Left forelimb (tissue), 1 donor: ENCODE measurements at regions not wholly inside any gene's neighbourhood (a gene's known extent, or its start where the extent isn't known, plus 50 kb on each side); places are given as distances from the start of the nearest gene placed in this dataset.
"Not testable (repeated sequence)": the region's sequence is repeated elsewhere in the genome, so short reads cannot be mapped to it uniquely, and the experiment has no call there.

ENCODE experiments used
- DNase-seq: peaks from one replicate; pipeline ENCODE4 v3.0.0-alpha.2; 2018; ENCODE audit warnings: low spot score

GRCh38 chr3:72627271-72627670 lies 221.0 kb downstream of the SHQ1 start:
- DNase-seq, result no peak

- DNase-seq, result no peak
These were observed 222.5 kb downstream of the SHQ1 start for GRCh38 chr3:72625602-72626337.

GRCh38 chr3:72624656-72625055 lies 223.6 kb downstream of the SHQ1 start:
- no peak for DNase-seq

GRCh38 chr3:72618739-72619138 lies 229.5 kb downstream of the SHQ1 start:
- DNase-seq, result no peak

GRCh38 chr3:72617424-72618024 lies 230.7 kb downstream of the SHQ1 start:
- DNase-seq, result no peak

GRCh38 chr3:72615776-72616175 lies 232.5 kb downstream of the SHQ1 start:
- no peak for DNase-seq

GRCh38 chr3:72615182-72615581 lies 233.1 kb downstream of the SHQ1 start:
- DNase-seq, result no peak

GRCh38 chr3:72614394-72615074 lies 233.7 kb downstream of the SHQ1 start:
- DNase-seq, result no peak

GRCh38 chr3:72613871-72614270 lies 234.4 kb downstream of the SHQ1 start:
- DNase-seq, result no peak

- DNase-seq, result not testable (repeated sequence)
These were observed 239.1 kb downstream of the SHQ1 start for GRCh38 chr3:72609114-72609513.

- no peak for DNase-seq
These were observed 242.0 kb downstream of the SHQ1 start for GRCh38 chr3:72606005-72606800.

- no peak for DNase-seq
These were observed 243.9 kb downstream of the SHQ1 start for GRCh38 chr3:72604328-72604727.

- no peak for DNase-seq
These were observed 246.1 kb downstream of the SHQ1 start for GRCh38 chr3:72601983-72602750.

GRCh38 chr3:72601060-72601459 lies 247.2 kb downstream of the SHQ1 start:
- DNase-seq, result no peak

- DNase-seq, result no peak
These were observed 250.5 kb downstream of the SHQ1 start for GRCh38 chr3:72597756-72598195.

GRCh38 chr3:72597043-72597442 lies 251.2 kb downstream of the SHQ1 start:
- no peak for DNase-seq

- DNase-seq, result no peak
These were observed 252.2 kb downstream of the SHQ1 start for GRCh38 chr3:72595927-72596610.

- DNase-seq, result no peak
These were observed 252.9 kb downstream of the SHQ1 start for GRCh38 chr3:72595376-72595775.

- DNase-seq, result no peak
These were observed 253.5 kb downstream of the SHQ1 start for GRCh38 chr3:72594615-72595215.

GRCh38 chr3:72593881-72594397 lies 254.3 kb downstream of the SHQ1 start:
- no peak for DNase-seq
